ENCODE measurements at regions not wholly inside any gene's neighbourhood (a gene's known extent, or its start where the extent isn't known, plus 50 kb on each side); places are given as distances from the start of the nearest gene placed in this dataset.

DNA sequence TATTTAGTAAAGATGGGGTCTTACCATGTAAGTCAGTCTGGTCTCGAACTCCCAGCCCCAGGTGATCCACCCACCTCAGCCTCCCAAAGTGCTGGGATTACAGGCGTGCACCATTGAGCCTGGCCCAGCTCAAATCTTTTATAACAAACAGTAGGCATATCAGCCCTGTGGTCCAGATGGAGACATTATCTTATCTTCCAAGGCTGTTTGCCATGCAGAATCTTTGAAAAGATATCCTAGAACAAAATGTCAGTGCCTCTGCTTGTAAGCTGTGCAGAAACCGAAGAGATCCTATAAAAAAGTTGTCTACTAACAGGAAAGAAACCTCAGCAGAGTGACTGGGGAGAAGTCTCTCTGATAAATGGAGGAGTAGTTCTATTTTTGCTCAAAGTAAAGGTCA lies 142.1 kb downstream of the PTH2R start:
- no peak for TF ChIP-seq POLR2AphosphoS5 (IDR thresholded peaks at IDR 0.05; ENCODE audit: low read depth, low read length)
- no peak for TF ChIP-seq TAF1 (IDR thresholded peaks at IDR 0.05; ENCODE audit: borderline replicate concordance, insufficient read depth, low read length)
- TF ChIP-seq, protein P1, sequence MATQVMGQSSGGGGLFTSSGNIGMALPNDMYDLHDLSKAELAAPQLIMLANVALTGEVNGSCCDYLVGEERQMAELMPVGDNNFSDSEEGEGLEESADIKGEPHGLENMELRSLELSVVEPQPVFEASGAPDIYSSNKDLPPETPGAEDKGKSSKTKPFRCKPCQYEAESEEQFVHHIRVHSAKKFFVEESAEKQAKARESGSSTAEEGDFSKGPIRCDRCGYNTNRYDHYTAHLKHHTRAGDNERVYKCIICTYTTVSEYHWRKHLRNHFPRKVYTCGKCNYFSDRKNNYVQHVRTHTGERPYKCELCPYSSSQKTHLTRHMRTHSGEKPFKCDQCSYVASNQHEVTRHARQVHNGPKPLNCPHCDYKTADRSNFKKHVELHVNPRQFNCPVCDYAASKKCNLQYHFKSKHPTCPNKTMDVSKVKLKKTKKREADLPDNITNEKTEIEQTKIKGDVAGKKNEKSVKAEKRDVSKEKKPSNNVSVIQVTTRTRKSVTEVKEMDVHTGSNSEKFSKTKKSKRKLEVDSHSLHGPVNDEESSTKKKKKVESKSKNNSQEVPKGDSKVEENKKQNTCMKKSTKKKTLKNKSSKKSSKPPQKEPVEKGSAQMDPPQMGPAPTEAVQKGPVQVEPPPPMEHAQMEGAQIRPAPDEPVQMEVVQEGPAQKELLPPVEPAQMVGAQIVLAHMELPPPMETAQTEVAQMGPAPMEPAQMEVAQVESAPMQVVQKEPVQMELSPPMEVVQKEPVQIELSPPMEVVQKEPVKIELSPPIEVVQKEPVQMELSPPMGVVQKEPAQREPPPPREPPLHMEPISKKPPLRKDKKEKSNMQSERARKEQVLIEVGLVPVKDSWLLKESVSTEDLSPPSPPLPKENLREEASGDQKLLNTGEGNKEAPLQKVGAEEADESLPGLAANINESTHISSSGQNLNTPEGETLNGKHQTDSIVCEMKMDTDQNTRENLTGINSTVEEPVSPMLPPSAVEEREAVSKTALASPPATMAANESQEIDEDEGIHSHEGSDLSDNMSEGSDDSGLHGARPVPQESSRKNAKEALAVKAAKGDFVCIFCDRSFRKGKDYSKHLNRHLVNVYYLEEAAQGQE (IDR thresholded peaks at IDR 0.05; ENCODE audit: insufficient read depth in 1 of 2, low read depth in 2 of 2, low read length in 2 of 2): no peak

All from PFSK-1 (cell line).